Colonic mucosa (tissue), 4 donors: ENCODE measurements at regions not wholly inside any gene's neighbourhood (a gene's known extent, or its start where the extent isn't known, plus 50 kb on each side); places are given as distances from the start of the nearest gene placed in this dataset.

Source experiments
- DNase-seq: peaks from one replicate; pipeline ENCODE4 v3.0.0-alpha.2; 2020
- H3K27ac ChIP-seq: fragments of 200-600 bp; one replicate; pipeline ENCODE4 v1.8.0; 2021
- H3K27me3 ChIP-seq: fragments of 200-600 bp; one replicate; pipeline ENCODE4 v1.8.0; 2021
- H3K36me3 ChIP-seq: fragments of 200-600 bp; one replicate; pipeline ENCODE4 v1.8.0; 2021
- H3K4me1 ChIP-seq: fragments of 200-600 bp; one replicate; pipeline ENCODE4 v1.8.0; 2021; ENCODE audit warnings: mild to moderate bottlenecking
- H3K4me3 ChIP-seq: fragments of 200-600 bp; one replicate; pipeline ENCODE4 v1.8.0; 2021
- H3K9ac ChIP-seq, 2 donors: one replicate each; pipeline ENCODE4 v1.7.0; 2013; ENCODE audit warnings: control low read depth in 2 of 2, low read depth in 2 of 2, low read length in 2 of 2
- H3K9me3 ChIP-seq: fragments of 200-600 bp; one replicate; pipeline ENCODE4 v1.8.0; 2021
- CTCF ChIP-seq: fragments of 200-600 bp; IDR thresholded peaks from one replicate; pipeline ENCODE4 v1.8.0; 2022; ENCODE audit warnings: antibody characterized with exemption, mild to moderate bottlenecking
- intact Hi-C: fragments of 100-400 bp; cut with DNase I; formaldehyde crosslinking; loops from one replicate; pipeline ENCODE4 v1.14.1; 2022
- donor health status: healthy.
- donor health status: DM: no; HTN: no; CAD: no.
- donor health status: DM: no; HTN: no; CAD: no.

GRCh38 chr6:126481319-126481718, 141.4 kb downstream of the CENPW start:
- intact Hi-C loops, result no loop called here
- H3K4me1 ChIP-seq, result no peaks in the 10 kb centered on the region
- TF ChIP-seq CTCF, result no peak
- no peaks in the 10 kb centered on the region for H3K36me3 ChIP-seq
- H3K27me3 ChIP-seq, result no peaks in the 10 kb centered on the region
- no peak for DNase-seq
- H3K9ac ChIP-seq, result no peak overlapping the region
- no peak overlapping the region for H3K27ac ChIP-seq
- H3K9me3 ChIP-seq, result no peaks in the 10 kb centered on the region
- H3K4me3 ChIP-seq, result no peak overlapping the region

- no peaks in the 10 kb centered on the region for H3K27me3 ChIP-seq
- H3K36me3 ChIP-seq, result no peaks in the 10 kb centered on the region
- no peaks in the 10 kb centered on the region for H3K9me3 ChIP-seq
- no peak overlapping the region for H3K27ac ChIP-seq
- DNase-seq, result no peak
- intact Hi-C loops, result no loop called here
- H3K4me3 ChIP-seq, result no peak overlapping the region
- no peaks in the 10 kb centered on the region for H3K4me1 ChIP-seq
- no peak for TF ChIP-seq CTCF
- no peak overlapping the region for H3K9ac ChIP-seq
These were observed 164.9 kb downstream of the CENPW start for GRCh38 chr6:126504792-126505191.

- H3K4me3 ChIP-seq, result no peak overlapping the region
- no peak for TF ChIP-seq CTCF
These were observed 173.3 kb downstream of the CENPW start for GRCh38 chr6:126513198-126513597.

GRCh38 chr6:126516411-126516810, 176.5 kb downstream of the CENPW start:
- no peak for TF ChIP-seq CTCF
- no peak for DNase-seq
- no peaks in the 10 kb centered on the region for H3K9me3 ChIP-seq
- no peak overlapping the region for H3K9ac ChIP-seq
- no peaks in the 10 kb centered on the region for H3K27me3 ChIP-seq
- intact Hi-C loops, result no loop called here
- no peaks in the 10 kb centered on the region for H3K4me1 ChIP-seq
- H3K27ac ChIP-seq, result no peak overlapping the region
- H3K4me3 ChIP-seq, result no peak overlapping the region
- H3K36me3 ChIP-seq, result no peaks in the 10 kb centered on the region

More at GRCh38 chr6:126513198-126513597, 173.3 kb downstream of the CENPW start:
- Histone ChIP-seq H3K36me3 (no peaks in the 10 kb centered on the region), H3K27me3 (no peaks in the 10 kb centered on the region), H3K27ac (no peak overlapping the region), H3K4me1 (no peaks in the 10 kb centered on the region), H3K9ac (no peak overlapping the region), H3K9me3 (no peaks in the 10 kb centered on the region)
- intact Hi-C loops, result no loop called here
- no peak for DNase-seq

- no peak for DNase-seq
- no peaks in the 10 kb centered on the region for H3K9me3 ChIP-seq
- H3K27me3 ChIP-seq, result no peaks in the 10 kb centered on the region
- H3K4me1 ChIP-seq, result no peaks in the 10 kb centered on the region
- H3K27ac ChIP-seq, result no peak overlapping the region
- H3K4me3 ChIP-seq, result no peak overlapping the region
- intact Hi-C loops, result no loop called here
- TF ChIP-seq CTCF, result no peak
- no peak overlapping the region for H3K9ac ChIP-seq
- H3K36me3 ChIP-seq, result no peaks in the 10 kb centered on the region
These were observed 185.0 kb downstream of the CENPW start for GRCh38 chr6:126524811-126525326.
